Brain microvascular endothelial cell (primary cell): ENCODE measurements at regions not wholly inside any gene's neighbourhood (a gene's known extent, or its start where the extent isn't known, plus 50 kb on each side); places are given as distances from the start of the nearest gene placed in this dataset.

ENCODE experiments used
- DNase-seq: peaks from one replicate; pipeline ENCODE4 v3.0.0-alpha.2; 2020
- H3K27ac ChIP-seq: fragments of 250-450 bp; sonication (Bioruptor Pico); 2 replicates; pipeline ENCODE4 v1.5.1; 2020; ENCODE audit warnings: mild to moderate bottlenecking, moderate library complexity
- H3K27me3 ChIP-seq: fragments of 250-450 bp; sonication (Bioruptor Pico); replicated peaks from 2 replicates; pipeline ENCODE4 v1.5.1; 2020; ENCODE audit warnings: mild to moderate bottlenecking
- H3K36me3 ChIP-seq: fragments of 250-450 bp; sonication (Bioruptor Pico); replicated peaks from 2 replicates; pipeline ENCODE4 v1.5.1; 2020; ENCODE audit warnings: mild to moderate bottlenecking
- H3K4me3 ChIP-seq: 2 replicates; pipeline ENCODE4 v1.5.1; 2011; ENCODE audit warnings: low read depth, mild to moderate bottlenecking, control low read depth, low read length, moderate library complexity
- in situ Hi-C: cut with HindIII; loops from 2 replicates; pipeline ENCODE4 v1.10.0; 2017; ENCODE audit warnings: low sequenced_read_pairs, low pct_ligation_motif_present
- TF ChIP-seq, protein P1 (sequence below): IDR thresholded peaks from 2 replicates; pipeline ENCODE4 v1.5.1; 2011; ENCODE audit warnings: low read depth, mild to moderate bottlenecking, moderate library complexity, low read length, control low read depth, inconsistent platforms; ENCODE audit errors: missing control alignments

GRCh38 chr20:63119121-63119962, 96.6 kb downstream of the YTHDF1 start:
- TF ChIP-seq, protein P1, sequence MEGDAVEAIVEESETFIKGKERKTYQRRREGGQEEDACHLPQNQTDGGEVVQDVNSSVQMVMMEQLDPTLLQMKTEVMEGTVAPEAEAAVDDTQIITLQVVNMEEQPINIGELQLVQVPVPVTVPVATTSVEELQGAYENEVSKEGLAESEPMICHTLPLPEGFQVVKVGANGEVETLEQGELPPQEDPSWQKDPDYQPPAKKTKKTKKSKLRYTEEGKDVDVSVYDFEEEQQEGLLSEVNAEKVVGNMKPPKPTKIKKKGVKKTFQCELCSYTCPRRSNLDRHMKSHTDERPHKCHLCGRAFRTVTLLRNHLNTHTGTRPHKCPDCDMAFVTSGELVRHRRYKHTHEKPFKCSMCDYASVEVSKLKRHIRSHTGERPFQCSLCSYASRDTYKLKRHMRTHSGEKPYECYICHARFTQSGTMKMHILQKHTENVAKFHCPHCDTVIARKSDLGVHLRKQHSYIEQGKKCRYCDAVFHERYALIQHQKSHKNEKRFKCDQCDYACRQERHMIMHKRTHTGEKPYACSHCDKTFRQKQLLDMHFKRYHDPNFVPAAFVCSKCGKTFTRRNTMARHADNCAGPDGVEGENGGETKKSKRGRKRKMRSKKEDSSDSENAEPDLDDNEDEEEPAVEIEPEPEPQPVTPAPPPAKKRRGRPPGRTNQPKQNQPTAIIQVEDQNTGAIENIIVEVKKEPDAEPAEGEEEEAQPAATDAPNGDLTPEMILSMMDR: no peak
- in situ Hi-C loops: no loop called here
- DNase-seq: no peak
- Histone ChIP-seq H3K27me3 (no peaks in the 10 kb centered on the region), H3K36me3 (no peaks in the 10 kb centered on the region), H3K27ac (no peak overlapping the region), H3K4me3 (no peak overlapping the region)

GRCh38 chr20:63118303-63119120, 97.4 kb downstream of the YTHDF1 start:
- TF ChIP-seq, protein P1: no peak
- no peak for DNase-seq
- H3K36me3 ChIP-seq: no peaks in the 10 kb centered on the region
- in situ Hi-C loops: no loop called here
- H3K4me3 ChIP-seq: no peak overlapping the region
- no peak overlapping the region for H3K27ac ChIP-seq
- H3K27me3 ChIP-seq: no peaks in the 10 kb centered on the region

- no peak overlapping the region for H3K4me3 ChIP-seq
- TF ChIP-seq, protein P1: no peak
- H3K36me3 ChIP-seq: no peaks in the 10 kb centered on the region
- no peak overlapping the region for H3K27ac ChIP-seq
- H3K27me3 ChIP-seq: no peaks in the 10 kb centered on the region
- in situ Hi-C loops: no loop called here
- no peak for DNase-seq
Measured at GRCh38 chr20:63117661-63118302, 98.1 kb downstream of the YTHDF1 start.

DNA sequence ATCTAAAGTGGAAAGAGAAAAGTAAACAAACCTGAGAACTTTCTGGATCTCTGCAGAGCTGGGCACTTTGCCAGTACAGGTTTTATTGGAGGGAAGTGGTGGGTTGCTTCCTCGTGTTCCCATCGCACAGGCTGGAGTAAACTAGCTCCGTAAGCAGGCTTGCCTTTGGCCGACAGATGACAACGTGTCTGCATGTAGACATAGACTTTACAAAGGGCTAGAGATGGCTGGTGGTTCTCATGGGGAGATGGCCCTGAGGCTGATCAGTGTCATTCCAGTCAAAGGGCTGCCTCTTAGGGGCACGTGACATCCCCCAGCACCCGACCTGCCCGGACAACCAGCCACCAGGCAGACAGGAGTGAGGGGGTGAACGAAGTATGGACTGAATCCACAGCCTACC, 98.8 kb downstream of the YTHDF1 start:
- no peak overlapping the region for H3K4me3 ChIP-seq
- no peak for DNase-seq
- in situ Hi-C loops: no loop called here
- H3K27me3 ChIP-seq: no peaks in the 10 kb centered on the region
- TF ChIP-seq, protein P1: no peak
- no peak overlapping the region for H3K27ac ChIP-seq
- no peaks in the 10 kb centered on the region for H3K36me3 ChIP-seq

- no peaks in the 10 kb centered on the region for H3K36me3 ChIP-seq
- no peak overlapping the region for H3K27ac ChIP-seq
- no peak for DNase-seq
- no peaks in the 10 kb centered on the region for H3K27me3 ChIP-seq
- in situ Hi-C loops: no loop called here
- TF ChIP-seq, protein P1: no peak
- H3K4me3 ChIP-seq: no peak overlapping the region
Measured at GRCh38 chr20:63116412-63117106, 99.4 kb downstream of the YTHDF1 start.
